GM18520 (cell line): ENCODE measurements at regions not wholly inside any gene's neighbourhood (a gene's known extent, or its start where the extent isn't known, plus 50 kb on each side); places are given as distances from the start of the nearest gene placed in this dataset.
"Not testable (repeated sequence)": the region's sequence is repeated elsewhere in the genome, so short reads cannot be mapped to it uniquely, and the experiment has no call there.

Experiments
- ATAC-seq: cut with Tn5 transposase; IDR thresholded peaks from one replicate; pipeline ENCODE4 v1.9.1; 2021; ENCODE audit not compliant: unreplicated experiment

GRCh38 chr7:68756986-68757495 is 841.2 kb upstream of the AUTS2 start:
- no peak for ATAC-seq

- ATAC-seq: no peak
Observed at GRCh38 chr7:68760556-68760955, 837.7 kb upstream of the AUTS2 start.

GRCh38 chr7:68767462-68767861 is 830.8 kb upstream of the AUTS2 start:
- ATAC-seq: no peak

GRCh38 chr7:68770649-68771048 is 827.6 kb upstream of the AUTS2 start:
- ATAC-seq: no peak

- no peak for ATAC-seq
Observed at GRCh38 chr7:68776326-68776725, 821.9 kb upstream of the AUTS2 start.

GRCh38 chr7:68783684-68784083 is 814.6 kb upstream of the AUTS2 start:
- no peak for ATAC-seq

GRCh38 chr7:68785036-68785435 is 813.2 kb upstream of the AUTS2 start:
- ATAC-seq: no peak

GRCh38 chr7:68787566-68787965 is 810.7 kb upstream of the AUTS2 start:
- ATAC-seq: no peak

- not testable (repeated sequence) for ATAC-seq
Observed at GRCh38 chr7:68788529-68788928, 809.7 kb upstream of the AUTS2 start.

GRCh38 chr7:68789597-68789996 is 808.7 kb upstream of the AUTS2 start:
- ATAC-seq: no peak

- ATAC-seq: no peak
Observed at GRCh38 chr7:68792351-68792750, 805.9 kb upstream of the AUTS2 start.

GRCh38 chr7:68793513-68793912 is 804.8 kb upstream of the AUTS2 start:
- no peak for ATAC-seq

GRCh38 chr7:68800316-68800715 is 798.0 kb upstream of the AUTS2 start:
- ATAC-seq: no peak

- no peak for ATAC-seq
Observed at GRCh38 chr7:68805159-68805558, 793.1 kb upstream of the AUTS2 start.

- ATAC-seq: no peak
Observed at GRCh38 chr7:68807666-68808065, 790.6 kb upstream of the AUTS2 start.

- no peak for ATAC-seq
Observed at GRCh38 chr7:68813551-68814080, 784.7 kb upstream of the AUTS2 start.

GRCh38 chr7:68816491-68816890 is 781.8 kb upstream of the AUTS2 start:
- ATAC-seq: no peak

GRCh38 chr7:68820321-68820720 is 778.0 kb upstream of the AUTS2 start:
- ATAC-seq: no peak

GRCh38 chr7:68821846-68822245 is 776.4 kb upstream of the AUTS2 start:
- no peak for ATAC-seq

- no peak for ATAC-seq
Observed at GRCh38 chr7:68823996-68824780, 774.1 kb upstream of the AUTS2 start.

- no peak for ATAC-seq
Observed at GRCh38 chr7:68828575-68828974, 769.7 kb upstream of the AUTS2 start.

GRCh38 chr7:68833422-68833821 is 764.9 kb upstream of the AUTS2 start:
- ATAC-seq: no peak

GRCh38 chr7:68839014-68839413 is 759.3 kb upstream of the AUTS2 start:
- ATAC-seq: no peak
